OCI-LY7 (cell line): ENCODE measurements at regions not wholly inside any gene's neighbourhood (a gene's known extent, or its start where the extent isn't known, plus 50 kb on each side); places are given as distances from the start of the nearest gene placed in this dataset.

Source experiments
- BruUV-seq: library from RNA; stranded (reverse); fragments of 400-500 nt; replicated peaks from 2 replicates; lab custom pipeline; 2021; lab: Mats Ljungman, UMichigan
- CTCF ChIA-PET: fragments of 300-600 bp; sonication (Branson Sonifier 250); formaldehyde crosslinking; loops from one replicate; lab custom pipeline; 2022; ENCODE audit warnings: antibody characterized with exemption; ENCODE audit not compliant: unreplicated experiment; lab: Charles Lee
- POLR2A ChIA-PET: fragments of 300-600 bp; sonication (Branson Sonifier 250); formaldehyde crosslinking; loops from one replicate; lab custom pipeline; 2022; ENCODE audit warnings: antibody characterized with exemption; lab: Charles Lee
- DNase-seq: peaks from one replicate; pipeline ENCODE4 v3.0.0-alpha.2; 2015; ENCODE audit warnings: low spot score
- H2AFZ ChIP-seq: fragments of 200-600 bp; sonication (generic), shearing (Covaris generic); 2 replicates; pipeline ENCODE4 v1.6.1; 2014; ENCODE audit warnings: mild to moderate bottlenecking, antibody characterized with exemption, low read length, moderate library complexity
- H3K27ac ChIP-seq: fragments of 200-600 bp; sonication (generic); 2 replicates; pipeline ENCODE4 v1.5.1; 2014; ENCODE audit warnings: mixed run types, low read depth, mild to moderate bottlenecking, moderate library complexity, low read length, inconsistent platforms; ENCODE audit not compliant: poor library complexity, severe bottlenecking
- H3K36me3 ChIP-seq: fragments of 200-600 bp; sonication (generic); 2 replicates; pipeline ENCODE4 v1.6.1; 2014; ENCODE audit warnings: mild to moderate bottlenecking, antibody characterized with exemption, low read length, moderate library complexity, mixed read lengths; ENCODE audit not compliant: insufficient read depth
- H3K4me1 ChIP-seq: fragments of 200-600 bp; sonication (generic); 2 replicates; pipeline ENCODE4 v1.5.1; 2014; ENCODE audit warnings: mild to moderate bottlenecking, low read length; ENCODE audit not compliant: insufficient read depth, poor library complexity, severe bottlenecking
- H3K4me2 ChIP-seq: fragments of 200-600 bp; sonication (generic); 2 replicates; pipeline ENCODE4 v1.6.1; 2014; ENCODE audit warnings: mild to moderate bottlenecking, low read length
- H3K4me3 ChIP-seq: fragments of 200-600 bp; sonication (generic); 2 replicates; pipeline ENCODE4 v1.5.1; 2014; ENCODE audit warnings: mild to moderate bottlenecking, low read depth, low read length; ENCODE audit not compliant: poor library complexity, severe bottlenecking
- H3K79me2 ChIP-seq: fragments of 200-600 bp; sonication (generic); 2 replicates; pipeline ENCODE4 v1.6.1; 2016; ENCODE audit warnings: low read depth, mild to moderate bottlenecking, low read length, moderate library complexity, mixed read lengths; ENCODE audit not compliant: insufficient read depth
- H3K9me2 ChIP-seq: fragments of 200-600 bp; sonication (generic); 2 replicates; pipeline ENCODE4 v1.6.1; 2016; ENCODE audit warnings: mild to moderate bottlenecking, low read length, mixed read lengths; ENCODE audit not compliant: insufficient read depth
- H3K9me3 ChIP-seq: fragments of 200-600 bp; sonication (generic); 2 replicates; pipeline ENCODE4 v1.6.1; 2014; ENCODE audit warnings: mild to moderate bottlenecking, mixed run types, low read length, mixed read lengths
- H4K20me1 ChIP-seq: fragments of 200-600 bp; sonication (generic); 2 replicates; pipeline ENCODE4 v1.6.1; 2014; ENCODE audit warnings: mild to moderate bottlenecking, antibody characterized with exemption, low read length, moderate library complexity, mixed read lengths; ENCODE audit not compliant: insufficient read depth
- CTCF ChIP-seq: fragments of 200-600 bp; sonication (generic); conservative IDR thresholded peaks from 2 replicates; pipeline ENCODE4 v1.5.1; 2014; ENCODE audit warnings: mild to moderate bottlenecking, antibody characterized with exemption, low read length, moderate library complexity, mixed read lengths
- EZH2phosphoT487 ChIP-seq: fragments of 200-600 bp; sonication (generic); IDR thresholded peaks from 2 replicates; pipeline ENCODE4 v1.6.1; 2018; ENCODE audit warnings: low read depth, borderline replicate concordance, mild to moderate bottlenecking, mixed run types, antibody characterized with exemption, low read length, moderate library complexity, mixed read lengths
- intact Hi-C: fragments of 100-400 bp; cut with micrococcal nuclease; formaldehyde crosslinking; loops from one replicate; pipeline ENCODE4 v1.10.0; 2022; ENCODE audit not compliant: unreplicated experiment

GRCh38 chr7:137157256-137157655 is 186.3 kb downstream of the PTN start:
- no peak overlapping the region for H3K27ac ChIP-seq
- intact Hi-C loops: no loop called here
- H3K4me2 ChIP-seq: no peak overlapping the region
- H3K9me3 ChIP-seq: no peaks in the 10 kb centered on the region
- H4K20me1 ChIP-seq: no peaks in the 10 kb centered on the region
- H3K4me1 ChIP-seq: no peaks in the 10 kb centered on the region
- CTCF ChIA-PET: no interaction called here
- no peak overlapping the region for H2AFZ ChIP-seq
- no TSS peak for BruUV-seq
- H3K36me3 ChIP-seq: no peaks in the 10 kb centered on the region
- no peaks in the 10 kb centered on the region for H3K79me2 ChIP-seq
- TF ChIP-seq EZH2phosphoT487: no peak
- TF ChIP-seq CTCF: no peak
- POLR2A ChIA-PET: interaction anchor here (0.5 to 0.8 kb wide), 2 partner anchors 9 to 811 kb away, joined by 3 read pairs; no protein-coding TSS in a partner anchor
- no peak overlapping the region for H3K4me3 ChIP-seq
- no peak for DNase-seq
- no peaks in the 10 kb centered on the region for H3K9me2 ChIP-seq

- intact Hi-C loops: no loop called here
- no TSS peak for BruUV-seq
- Histone ChIP-seq H3K4me1 (no peaks in the 10 kb centered on the region), H4K20me1 (no peaks in the 10 kb centered on the region), H3K79me2 (no peaks in the 10 kb centered on the region), H2AFZ (no peak overlapping the region), H3K36me3 (no peaks in the 10 kb centered on the region), H3K4me3 (no peak overlapping the region), H3K27ac (no peak overlapping the region), H3K9me3 (no peaks in the 10 kb centered on the region), H3K4me2 (no peak overlapping the region), H3K9me2 (no peaks in the 10 kb centered on the region)
- CTCF ChIA-PET: no interaction called here
- TF ChIP-seq CTCF: no peak
- POLR2A ChIA-PET: interaction anchor here (0.6 kb wide), 1 partner anchor 92 kb away, joined by 5 read pairs; no protein-coding TSS in a partner anchor
- no peak for DNase-seq
Observed at GRCh38 chr7:137151690-137152052, 191.9 kb downstream of the PTN start.

- H3K4me1 ChIP-seq: no peaks in the 10 kb centered on the region
- TF ChIP-seq CTCF (no peak), EZH2phosphoT487 (no peak)
- CTCF ChIA-PET: no interaction called here
- intact Hi-C loops: no loop called here
- no peak overlapping the region for H3K4me2 ChIP-seq
- no peaks in the 10 kb centered on the region for H4K20me1 ChIP-seq
- H3K9me2 ChIP-seq: no peaks in the 10 kb centered on the region
- H3K79me2 ChIP-seq: no peaks in the 10 kb centered on the region
- no TSS peak for BruUV-seq
- H3K36me3 ChIP-seq: no peaks in the 10 kb centered on the region
- no peak for DNase-seq
- POLR2A ChIA-PET: interaction anchor here (0.6 kb wide), 3 partner anchors 30 to 400 kb away, joined by 3 to 7 read pairs (median 5); no protein-coding TSS in a partner anchor
- H3K4me3 ChIP-seq: no peak overlapping the region
- no peak overlapping the region for H3K27ac ChIP-seq
- H2AFZ ChIP-seq: no peak overlapping the region
- H3K9me3 ChIP-seq: no peaks in the 10 kb centered on the region
Observed at GRCh38 chr7:137151041-137151689, 192.4 kb downstream of the PTN start.
